SJCRH30 (cell line): ENCODE measurements at regions not wholly inside any gene's neighbourhood (a gene's known extent, or its start where the extent isn't known, plus 50 kb on each side); places are given as distances from the start of the nearest gene placed in this dataset.

Source experiments
- DNase-seq, 2 experiments: peaks; one replicate each; pipeline ENCODE4 v3.0.0-alpha.2; 2015 to 2020
- H3K27ac ChIP-seq: fragments of 250-450 bp; sonication (Bioruptor Pico); 2 replicates; pipeline ENCODE4 v1.5.1; 2020; ENCODE audit warnings: mild to moderate bottlenecking, moderate library complexity
- H3K27me3 ChIP-seq: fragments of 250-450 bp; sonication (Bioruptor Pico); 2 replicates; pipeline ENCODE4 v1.5.1; 2020; ENCODE audit warnings: mild to moderate bottlenecking, moderate library complexity
- H3K36me3 ChIP-seq: fragments of 250-450 bp; sonication (Bioruptor Pico); 2 replicates; pipeline ENCODE4 v1.5.1; 2020; ENCODE audit warnings: mild to moderate bottlenecking, moderate library complexity
- H3K4me1 ChIP-seq: fragments of 250-450 bp; sonication (Bioruptor Pico); 2 replicates; pipeline ENCODE4 v1.5.1; 2020; ENCODE audit warnings: mild to moderate bottlenecking, moderate library complexity
- H3K4me3 ChIP-seq: fragments of 250-450 bp; sonication (Bioruptor Pico); 2 replicates; pipeline ENCODE4 v1.5.1; 2020; ENCODE audit warnings: mild to moderate bottlenecking, moderate library complexity
- H3K9me3 ChIP-seq: fragments of 250-450 bp; sonication (Bioruptor Pico); replicated peaks from 2 replicates; pipeline ENCODE4 v1.5.1; 2020; ENCODE audit warnings: mild to moderate bottlenecking, moderate library complexity

GRCh38 chr1:24991697-24992096 is 61.6 kb upstream of the RUNX3 start:
- 0 out of 2 replicates have a peak, but pooled peaks cover 2% of the 10 kb centered on the region for H3K9me3 ChIP-seq
- H3K27me3 ChIP-seq: no peaks in the 10 kb centered on the region; the same call in 1 of the 2 replicates

GRCh38 chr1:24990779-24991641 is 60.9 kb upstream of the RUNX3 start:
- Histone ChIP-seq H3K27me3 (no peaks in the 10 kb centered on the region; the same call in none of the 2 replicates), H3K9me3 (0 out of 2 replicates have a peak, but pooled peaks cover 2% of the 10 kb centered on the region), H3K4me3 (no peak overlapping the region), H3K4me1 (no peaks in the 10 kb centered on the region), H3K27ac (no peak overlapping the region), H3K36me3 (no peaks in the 10 kb centered on the region)
- no peak for DNase-seq

More at GRCh38 chr1:24991697-24992096, 61.6 kb upstream of the RUNX3 start:
- no peaks in the 10 kb centered on the region for H3K4me1 ChIP-seq
- no peak for DNase-seq
- H3K36me3 ChIP-seq: no peaks in the 10 kb centered on the region
- H3K27ac ChIP-seq: no peak overlapping the region
- no peak overlapping the region for H3K4me3 ChIP-seq

GRCh38 chr1:24990136-24990535 is 60.1 kb upstream of the RUNX3 start:
- Histone ChIP-seq H3K27me3 (no peaks in the 10 kb centered on the region; the same call in none of the 2 replicates), H3K4me3 (no peak overlapping the region)

GRCh38 chr1:24989082-24989481 is 59.0 kb upstream of the RUNX3 start:
- DNase-seq: no peak
- Histone ChIP-seq H3K27me3 (no peaks in the 10 kb centered on the region; the same call in none of the 2 replicates), H3K9me3 (0 out of 2 replicates have a peak, but pooled peaks cover 2% of the 10 kb centered on the region), H3K4me3 (no peak overlapping the region), H3K36me3 (no peaks in the 10 kb centered on the region), H3K27ac (no peak overlapping the region), H3K4me1 (no peaks in the 10 kb centered on the region)

More at GRCh38 chr1:24990136-24990535, 60.1 kb upstream of the RUNX3 start:
- Histone ChIP-seq H3K36me3 (no peaks in the 10 kb centered on the region), H3K9me3 (0 out of 2 replicates have a peak, but pooled peaks cover 2% of the 10 kb centered on the region), H3K4me1 (no peaks in the 10 kb centered on the region), H3K27ac (no peak overlapping the region)
- DNase-seq: no peak

GRCh38 chr1:24988558-24988912 is 58.5 kb upstream of the RUNX3 start:
- Histone ChIP-seq H3K4me1 (no peaks in the 10 kb centered on the region), H3K27me3 (peaks cover 2% of the 10 kb centered on the region)

GRCh38 chr1:24987875-24988557 is 57.9 kb upstream of the RUNX3 start:
- H3K27me3 ChIP-seq: peaks cover 3% of the 10 kb centered on the region
- DNase-seq: no peak
- H3K9me3 ChIP-seq: 0 out of 2 replicates have a peak, but pooled peaks cover 2% of the 10 kb centered on the region
- no peaks in the 10 kb centered on the region for H3K4me1 ChIP-seq
- H3K36me3 ChIP-seq: no peaks in the 10 kb centered on the region
- H3K4me3 ChIP-seq: no peak overlapping the region
- H3K27ac ChIP-seq: no peak overlapping the region

More at GRCh38 chr1:24988558-24988912, 58.5 kb upstream of the RUNX3 start:
- Histone ChIP-seq H3K4me3 (no peak overlapping the region), H3K9me3 (0 out of 2 replicates have a peak, but pooled peaks cover 2% of the 10 kb centered on the region), H3K27ac (no peak overlapping the region), H3K36me3 (no peaks in the 10 kb centered on the region)
- no peak for DNase-seq

- no peak overlapping the region for H3K27ac ChIP-seq
- no peaks in the 10 kb centered on the region for H3K36me3 ChIP-seq
- H3K4me3 ChIP-seq: no peak overlapping the region
- no peak for DNase-seq
- H3K9me3 ChIP-seq: 0 out of 2 replicates have a peak, but pooled peaks cover 2% of the 10 kb centered on the region
- H3K27me3 ChIP-seq: peaks cover 3% of the 10 kb centered on the region
- no peaks in the 10 kb centered on the region for H3K4me1 ChIP-seq
Measured at GRCh38 chr1:24987424-24987823, 57.3 kb upstream of the RUNX3 start.

- Histone ChIP-seq H3K4me1 (no peaks in the 10 kb centered on the region), H3K27me3 (peaks cover 3% of the 10 kb centered on the region), H3K27ac (no peak overlapping the region), H3K4me3 (no peak overlapping the region), H3K36me3 (no peaks in the 10 kb centered on the region), H3K9me3 (no peaks in the 10 kb centered on the region)
- no peak for DNase-seq
Measured at GRCh38 chr1:24986372-24986965, 56.4 kb upstream of the RUNX3 start.

GRCh38 chr1:24985737-24986136 is 55.7 kb upstream of the RUNX3 start:
- no peaks in the 10 kb centered on the region for H3K36me3 ChIP-seq

GRCh38 chr1:24984800-24985522 is 54.9 kb upstream of the RUNX3 start:
- Histone ChIP-seq H3K36me3 (no peaks in the 10 kb centered on the region), H3K4me1 (no peaks in the 10 kb centered on the region), H3K9me3 (no peaks in the 10 kb centered on the region), H3K27ac (no peak overlapping the region), H3K4me3 (no peak overlapping the region), H3K27me3 (peaks cover 3% of the 10 kb centered on the region)
- DNase-seq: no peak

More at GRCh38 chr1:24985737-24986136, 55.7 kb upstream of the RUNX3 start:
- no peak overlapping the region for H3K4me3 ChIP-seq
- no peaks in the 10 kb centered on the region for H3K9me3 ChIP-seq
- H3K27ac ChIP-seq: no peak overlapping the region
- DNase-seq: no peak
- H3K4me1 ChIP-seq: no peaks in the 10 kb centered on the region
- H3K27me3 ChIP-seq: peaks cover 3% of the 10 kb centered on the region

- Histone ChIP-seq H3K27ac (no peak overlapping the region), H3K36me3 (no peaks in the 10 kb centered on the region), H3K4me1 (no peaks in the 10 kb centered on the region), H3K4me3 (no peak overlapping the region), H3K9me3 (no peaks in the 10 kb centered on the region), H3K27me3 (peaks cover 3% of the 10 kb centered on the region)
- DNase-seq: no peak
Measured at GRCh38 chr1:24984300-24984699, 54.2 kb upstream of the RUNX3 start.

GRCh38 chr1:24983006-24983680 is 53.1 kb upstream of the RUNX3 start:
- Histone ChIP-seq H3K36me3 (no peaks in the 10 kb centered on the region), H3K27me3 (peaks cover 3% of the 10 kb centered on the region), H3K27ac (no peak overlapping the region), H3K9me3 (no peaks in the 10 kb centered on the region), H3K4me3 (no peak overlapping the region), H3K4me1 (no peaks in the 10 kb centered on the region)
- DNase-seq: no peak

GRCh38 chr1:24981631-24982005 is 51.5 kb upstream of the RUNX3 start:
- no peak for DNase-seq
- Histone ChIP-seq H3K27ac (no peak overlapping the region), H3K4me3 (no peak overlapping the region), H3K9me3 (no peaks in the 10 kb centered on the region), H3K27me3 (peaks cover 3% of the 10 kb centered on the region; the same call in 1 of the 2 replicates), H3K4me1 (no peaks in the 10 kb centered on the region), H3K36me3 (no peaks in the 10 kb centered on the region)
